Natural killer cell (primary cell): ENCODE measurements at regions not wholly inside any gene's neighbourhood (a gene's known extent, or its start where the extent isn't known, plus 50 kb on each side); places are given as distances from the start of the nearest gene placed in this dataset.

Experiments used
- ATAC-seq, 3 donors: fragments of 150-1000 bp in 2 of 3; fragments of 200-7000 bp in 1 of 3; cut with Tn5 transposase; 1 replicate in 1 of 3; 2 replicates in 2 of 3; pipeline ENCODE4 v1.10.0; 2021; ENCODE audit warnings: mild to moderate bottlenecking in 2 of 3, moderate library complexity in 2 of 3
- DNase-seq, 2 donors: peaks; one replicate each; pipeline versions ENCODE4 v3.0.0 to v3.0.0-alpha.2; 2013 to 2021; ENCODE audit warnings: mixed read lengths in 1 of 2
- H3K27ac ChIP-seq: one replicate; pipeline ENCODE4 v1.5.1; 2013; ENCODE audit warnings: mild to moderate bottlenecking, low read length
- H3K27me3 ChIP-seq: one replicate; pipeline ENCODE4 v1.6.1; 2013; ENCODE audit warnings: low read length; ENCODE audit not compliant: control insufficient read depth, insufficient read depth
- H3K36me3 ChIP-seq: one replicate; pipeline ENCODE4 v1.6.1; 2013; ENCODE audit warnings: low read length; ENCODE audit not compliant: control insufficient read depth, insufficient read depth
- H3K4me1 ChIP-seq: one replicate; pipeline ENCODE4 v1.6.1; 2013; ENCODE audit warnings: low read length; ENCODE audit not compliant: control insufficient read depth, insufficient read depth
- H3K4me3 ChIP-seq: one replicate; pipeline ENCODE4 v1.5.1; 2013; ENCODE audit warnings: low read length
- H3K9me3 ChIP-seq: one replicate; pipeline ENCODE4 v1.6.1; 2013; ENCODE audit warnings: low read length; ENCODE audit not compliant: control insufficient read depth, insufficient read depth
- H3K27ac Mint-ChIP-seq, 2 donors: one replicate each; pipeline ENCODE4 v1.8.0; 2022; ENCODE audit warnings: mild to moderate bottlenecking in 2 of 2, mixed read lengths in 2 of 2, moderate library complexity in 1 of 2
- H3K27me3 Mint-ChIP-seq, 2 donors: one replicate each; pipeline ENCODE4 v1.8.0; 2022; ENCODE audit warnings: low read depth in 2 of 2, mixed read lengths in 2 of 2
- H3K36me3 Mint-ChIP-seq: one replicate; pipeline ENCODE4 v1.8.0; 2022; ENCODE audit warnings: mixed read lengths
- H3K4me1 Mint-ChIP-seq, 2 donors: one replicate each; pipeline ENCODE4 v1.8.0; 2022; ENCODE audit warnings: mixed read lengths in 2 of 2
- H3K4me3 Mint-ChIP-seq: one replicate; pipeline ENCODE4 v1.8.0; 2022; ENCODE audit warnings: mild to moderate bottlenecking, moderate library complexity, mixed read lengths
- H3K9me3 Mint-ChIP-seq, 2 donors: one replicate each; pipeline ENCODE4 v1.8.0; 2022; ENCODE audit warnings: mixed read lengths in 2 of 2
- CTCF ChIP-seq: fragments of 200-600 bp; IDR thresholded peaks from one replicate; pipeline ENCODE4 v1.8.0; 2022; ENCODE audit warnings: antibody characterized with exemption
- WGBS: methylation state at CpG from one replicate; pipeline ENCODE4 v1.1.7; 2013; ENCODE audit warnings: missing lambda C conversion rate; ENCODE audit not compliant: insufficient coverage; 5-methylcytosine and 5-hydroxymethylcytosine counted together
- intact Hi-C: fragments of 100-400 bp; cut with micrococcal nuclease; formaldehyde crosslinking; loops from one replicate; pipeline ENCODE4 v1.14.2; 2022

DNA sequence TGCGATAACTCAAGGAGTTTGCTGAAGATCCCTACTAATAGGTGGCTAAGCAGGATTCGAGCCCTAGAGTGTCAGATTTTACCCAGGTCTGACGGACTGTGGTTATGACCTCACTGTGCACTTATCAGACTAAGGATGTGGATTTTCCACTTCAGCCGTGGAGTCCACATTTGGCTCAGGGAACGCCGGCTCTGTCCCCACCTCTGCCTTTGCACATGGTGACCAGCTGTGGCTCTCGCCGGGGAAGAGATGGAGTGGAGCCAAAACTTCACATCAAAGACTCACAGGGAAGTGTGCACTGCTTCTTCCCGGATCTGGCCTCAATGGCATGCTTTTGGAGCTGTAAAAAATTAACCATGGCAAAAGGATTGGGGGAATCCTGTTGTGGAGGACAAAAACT lies 249.3 kb upstream of the APCDD1 start:
- no peak for ATAC-seq

GRCh38 chr18:10207682-10208345 lies 246.6 kb upstream of the APCDD1 start:
- no peaks in the 10 kb centered on the region for H3K9me3 ChIP-seq
- H3K27ac ChIP-seq = no peak overlapping the region
- H3K4me3 ChIP-seq = no peak overlapping the region
- ATAC-seq (no peak), DNase-seq (no peak)
- WGBS = 64% methylated on average over 3 of the region's 3 CpGs
- no peaks in the 10 kb centered on the region for H3K4me1 ChIP-seq
- no peak for TF ChIP-seq CTCF
- no peaks in the 10 kb centered on the region for H3K27me3 ChIP-seq
- Mint-ChIP-seq H3K4me1 (no peaks in the 10 kb centered on the region), H3K27ac (no peak overlapping the region), H3K36me3 (no peaks in the 10 kb centered on the region), H3K27me3 (peaks cover 0 to 5% of the 10 kb centered on the region in 2 donors), H3K4me3 (no peak overlapping the region), H3K9me3 (no peaks in the 10 kb centered on the region)
- no peaks in the 10 kb centered on the region for H3K36me3 ChIP-seq
- intact Hi-C loops = no loop called here

More for the DNA sequence above, 249.3 kb upstream of the APCDD1 start:
- no peaks in the 10 kb centered on the region for H3K9me3 Mint-ChIP-seq
- WGBS = 93% methylated on average over 8 of the region's 9 CpGs
- intact Hi-C loops = no loop called here
- H3K27me3 Mint-ChIP-seq = no peaks in the 10 kb centered on the region
- Histone ChIP-seq H3K9me3 (no peaks in the 10 kb centered on the region), H3K4me3 (no peak overlapping the region), H3K36me3 (no peaks in the 10 kb centered on the region), H3K27ac (no peak overlapping the region), H3K4me1 (no peaks in the 10 kb centered on the region), H3K27me3 (no peaks in the 10 kb centered on the region)
- H3K27ac Mint-ChIP-seq = no peak overlapping the region
- TF ChIP-seq CTCF = no peak
- no peaks in the 10 kb centered on the region for H3K36me3 Mint-ChIP-seq
- DNase-seq = no peak
- no peaks in the 10 kb centered on the region for H3K4me1 Mint-ChIP-seq
- H3K4me3 Mint-ChIP-seq = no peak overlapping the region

- H3K27ac Mint-ChIP-seq = no peak overlapping the region
- peaks cover 0 to 5% of the 10 kb centered on the region in 2 donors for H3K27me3 Mint-ChIP-seq
- no peak overlapping the region for H3K4me3 ChIP-seq
- ATAC-seq (no peak), DNase-seq (no peak)
- no peaks in the 10 kb centered on the region for H3K36me3 ChIP-seq
- 88% methylated on average over 7 of the region's 8 CpGs for WGBS
- H3K27me3 ChIP-seq = no peaks in the 10 kb centered on the region
- TF ChIP-seq CTCF = no peak
- H3K9me3 Mint-ChIP-seq = no peaks in the 10 kb centered on the region
- H3K36me3 Mint-ChIP-seq = no peaks in the 10 kb centered on the region
- H3K4me3 Mint-ChIP-seq = no peak overlapping the region
- no peaks in the 10 kb centered on the region for H3K4me1 Mint-ChIP-seq
- intact Hi-C loops = no loop called here
- no peak overlapping the region for H3K27ac ChIP-seq
- no peaks in the 10 kb centered on the region for H3K9me3 ChIP-seq
- H3K4me1 ChIP-seq = no peaks in the 10 kb centered on the region
These were observed 245.1 kb upstream of the APCDD1 start for GRCh38 chr18:10209302-10209701.

DNA sequence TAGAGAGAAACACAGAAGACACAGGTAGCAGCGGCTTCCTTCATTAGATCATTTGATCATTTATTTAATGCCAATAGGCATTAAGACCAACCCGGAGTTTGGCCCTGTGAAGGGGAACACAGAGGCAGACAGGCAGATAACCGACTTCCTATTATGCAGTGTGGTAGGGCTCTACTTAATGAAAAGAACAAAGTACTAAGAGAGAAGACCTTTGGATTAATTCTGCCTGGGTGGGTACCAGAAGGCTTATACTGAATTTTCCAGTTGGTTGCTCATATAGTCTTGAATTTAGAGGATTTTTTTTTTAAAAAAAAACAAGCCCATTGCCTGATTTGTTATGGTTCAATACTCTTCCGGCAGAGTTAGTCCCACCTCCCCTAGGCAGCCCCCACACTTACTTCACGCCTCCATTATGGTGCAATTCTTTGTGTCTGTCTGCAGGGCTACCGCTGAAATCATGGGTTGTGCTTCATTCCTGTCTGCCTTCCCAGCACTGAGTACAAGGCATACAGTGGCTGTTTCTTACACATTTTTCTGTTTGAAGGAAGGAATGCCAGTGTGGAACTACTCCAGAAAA lies 244.3 kb upstream of the APCDD1 start:
- Mint-ChIP-seq H3K27me3 (peaks cover 0 to 7% of the 10 kb centered on the region in 2 donors), H3K4me1 (no peaks in the 10 kb centered on the region), H3K4me3 (no peak overlapping the region), H3K9me3 (no peaks in the 10 kb centered on the region), H3K27ac (no peak overlapping the region), H3K36me3 (no peaks in the 10 kb centered on the region)
- no peak for TF ChIP-seq CTCF
- no peaks in the 10 kb centered on the region for H3K36me3 ChIP-seq
- H3K4me3 ChIP-seq = no peak overlapping the region
- H3K27ac ChIP-seq = no peak overlapping the region
- H3K27me3 ChIP-seq = no peaks in the 10 kb centered on the region
- H3K9me3 ChIP-seq = no peaks in the 10 kb centered on the region
- intact Hi-C loops = no loop called here
- peaks cover 3% of the 10 kb centered on the region for H3K4me1 ChIP-seq
- DNase-seq (no peak), ATAC-seq (no peak)
- WGBS = 95% methylated on average over 6 of the region's 6 CpGs
